ENCODE measurements at regions not wholly inside any gene's neighbourhood (a gene's known extent, or its start where the extent isn't known, plus 50 kb on each side); places are given as distances from the start of the nearest gene placed in this dataset.

GRCh38 chr10:88163572-88163971 is 300.1 kb downstream of the PTEN start:
- no peaks in the 10 kb centered on the region for H3K9me1 ChIP-seq (ENCODE audit: control insufficient read depth, extremely low read depth, insufficient read depth, low read length)
- DNase-seq (ENCODE audit: low read depth, low spot score): no peak
- TF ChIP-seq EZH2 (IDR thresholded peaks at IDR 0.05; ENCODE audit: low read length) (no peak), CTCF (optimal IDR thresholded peaks at IDR 0.05 in 1 of 3, IDR thresholded peaks at IDR 0.05 in 1 of 3, conservative IDR thresholded peaks at IDR 0.05 in 1 of 3; ENCODE audit: extremely low read depth in 1 of 3, insufficient read depth in 2 of 3, low read length in 3 of 3) (no peak)
- H3K27me3 ChIP-seq (ENCODE audit: control insufficient read depth, extremely low read depth, insufficient read depth, low read length): no peaks in the 10 kb centered on the region
- dilution Hi-C loops (cut with MboI; ENCODE audit: extremely low pct_ligation_motif_present, low sequenced_read_pairs): no loop called here
- no peak overlapping the region for H3K9ac ChIP-seq (ENCODE audit: control insufficient read depth, extremely low read depth, insufficient read depth, low read length)
- no peak overlapping the region for H3K27ac ChIP-seq (ENCODE audit: control insufficient read depth, insufficient read depth, low read length)
- H3K4me1 ChIP-seq (ENCODE audit: control insufficient read depth, extremely low read depth, insufficient read depth, low read length): peaks cover 16% of the 10 kb centered on the region
- H3K36me3 ChIP-seq (ENCODE audit: control insufficient read depth in 2 of 2, extremely low read depth in 1 of 2, insufficient read depth in 2 of 2, low read length in 2 of 2): no peaks in the 10 kb centered on the region
- no peak overlapping the region for H2AFZ ChIP-seq (ENCODE audit: control insufficient read depth, low read length)
- no peaks in the 10 kb centered on the region for H3K9me3 ChIP-seq (ENCODE audit: control insufficient read depth, low read depth, low read length)
- H3K4me2 ChIP-seq (ENCODE audit: control insufficient read depth, extremely low read depth, insufficient read depth, low read depth, low read length): no peak overlapping the region
- H4K20me1 ChIP-seq (ENCODE audit: control insufficient read depth, extremely low read depth, insufficient read depth, low read length): no peaks in the 10 kb centered on the region
- H3K4me3 ChIP-seq (ENCODE audit: control insufficient read depth in 2 of 3, extremely low read depth in 1 of 3, insufficient read depth in 2 of 3, low read depth in 1 of 3, low read length in 3 of 3): no peak overlapping the region
- no peaks in the 10 kb centered on the region for H3K79me2 ChIP-seq (ENCODE audit: control insufficient read depth, insufficient read depth, low read length)
- FAIRE-seq: no peak

- Histone ChIP-seq H2AFZ (ENCODE audit: control insufficient read depth, low read length) (no peak overlapping the region), H3K4me2 (ENCODE audit: control insufficient read depth, extremely low read depth, insufficient read depth, low read depth, low read length) (no peak overlapping the region)
- FAIRE-seq: no peak
Measured at GRCh38 chr10:88164471-88164870, 301.0 kb downstream of the PTEN start.

More at GRCh38 chr10:88164471-88164870, 301.0 kb downstream of the PTEN start:
- Histone ChIP-seq H4K20me1 (ENCODE audit: control insufficient read depth, extremely low read depth, insufficient read depth, low read length) (no peaks in the 10 kb centered on the region), H3K79me2 (ENCODE audit: control insufficient read depth, insufficient read depth, low read length) (no peaks in the 10 kb centered on the region), H3K9ac (ENCODE audit: control insufficient read depth, extremely low read depth, insufficient read depth, low read length) (no peak overlapping the region), H3K27me3 (ENCODE audit: control insufficient read depth, extremely low read depth, insufficient read depth, low read length) (no peaks in the 10 kb centered on the region), H3K4me1 (ENCODE audit: control insufficient read depth, extremely low read depth, insufficient read depth, low read length) (peaks cover 9% of the 10 kb centered on the region), H3K27ac (ENCODE audit: control insufficient read depth, insufficient read depth, low read length) (no peak overlapping the region), H3K36me3 (ENCODE audit: control insufficient read depth in 2 of 2, extremely low read depth in 1 of 2, insufficient read depth in 2 of 2, low read length in 2 of 2) (no peaks in the 10 kb centered on the region), H3K4me3 (ENCODE audit: control insufficient read depth in 2 of 3, extremely low read depth in 1 of 3, insufficient read depth in 2 of 3, low read depth in 1 of 3, low read length in 3 of 3) (no peak overlapping the region), H3K9me3 (ENCODE audit: control insufficient read depth, low read depth, low read length) (no peaks in the 10 kb centered on the region), H3K9me1 (ENCODE audit: control insufficient read depth, extremely low read depth, insufficient read depth, low read length) (no peaks in the 10 kb centered on the region)
- TF ChIP-seq CTCF (optimal IDR thresholded peaks at IDR 0.05 in 1 of 3, IDR thresholded peaks at IDR 0.05 in 1 of 3, conservative IDR thresholded peaks at IDR 0.05 in 1 of 3; ENCODE audit: extremely low read depth in 1 of 3, insufficient read depth in 2 of 3, low read length in 3 of 3) (no peak), EZH2 (IDR thresholded peaks at IDR 0.05; ENCODE audit: low read length) (no peak)
- dilution Hi-C loops (cut with MboI; ENCODE audit: extremely low pct_ligation_motif_present, low sequenced_read_pairs): no loop called here
- DNase-seq (ENCODE audit: low read depth, low spot score): no peak
